ENCODE measurements at regions not wholly inside any gene's neighbourhood (a gene's known extent, or its start where the extent isn't known, plus 50 kb on each side); places are given as distances from the start of the nearest gene placed in this dataset.

GRCh38 chr3:148582126-148582525 lies 115.6 kb upstream of the AGTR1 start:
- H3K27me3 ChIP-seq, result no peaks in the 10 kb centered on the region
- no peak for DNase-seq
- TF ChIP-seq CTCF (IDR thresholded peaks at IDR 0.05; ENCODE audit: low read depth, low read length), result no peak
- H3K4me3 ChIP-seq (ENCODE audit: low read depth, low read length), result no peak overlapping the region
- no peaks in the 10 kb centered on the region for H3K36me3 ChIP-seq
- H3K9me3 ChIP-seq, result no peaks in the 10 kb centered on the region
- H3K4me1 ChIP-seq, result no peaks in the 10 kb centered on the region

- no peaks in the 10 kb centered on the region for H3K4me1 ChIP-seq
- no peaks in the 10 kb centered on the region for H3K9me3 ChIP-seq
- TF ChIP-seq CTCF (IDR thresholded peaks at IDR 0.05; ENCODE audit: low read depth, low read length), result no peak
- no peak for DNase-seq
- no peaks in the 10 kb centered on the region for H3K36me3 ChIP-seq
- no peaks in the 10 kb centered on the region for H3K27me3 ChIP-seq
- no peak overlapping the region for H3K4me3 ChIP-seq (ENCODE audit: low read depth, low read length)
These were observed 113.9 kb upstream of the AGTR1 start for GRCh38 chr3:148583793-148584192.

- TF ChIP-seq CTCF (IDR thresholded peaks at IDR 0.05; ENCODE audit: low read depth, low read length), result no peak
- H3K27me3 ChIP-seq, result no peaks in the 10 kb centered on the region
- DNase-seq, result no peak
- no peaks in the 10 kb centered on the region for H3K36me3 ChIP-seq
- no peaks in the 10 kb centered on the region for H3K4me1 ChIP-seq
- H3K9me3 ChIP-seq, result no peaks in the 10 kb centered on the region
- H3K4me3 ChIP-seq (ENCODE audit: low read depth, low read length), result no peak overlapping the region
These were observed 113.3 kb upstream of the AGTR1 start for GRCh38 chr3:148584438-148584837.

- no peaks in the 10 kb centered on the region for H3K27me3 ChIP-seq
- no peaks in the 10 kb centered on the region for H3K9me3 ChIP-seq
- H3K4me1 ChIP-seq, result no peaks in the 10 kb centered on the region
- no peak for DNase-seq
- no peaks in the 10 kb centered on the region for H3K36me3 ChIP-seq
- no peak overlapping the region for H3K4me3 ChIP-seq (ENCODE audit: low read depth, low read length)
- no peak for TF ChIP-seq CTCF (IDR thresholded peaks at IDR 0.05; ENCODE audit: low read depth, low read length)
These were observed 111.9 kb upstream of the AGTR1 start for GRCh38 chr3:148585671-148586379.

GRCh38 chr3:148588291-148588690 lies 109.4 kb upstream of the AGTR1 start:
- Histone ChIP-seq H3K27me3 (no peaks in the 10 kb centered on the region), H3K4me3 (ENCODE audit: low read depth, low read length) (no peak overlapping the region), H3K4me1 (no peaks in the 10 kb centered on the region), H3K9me3 (no peaks in the 10 kb centered on the region), H3K36me3 (no peaks in the 10 kb centered on the region)
- no peak for DNase-seq
- TF ChIP-seq CTCF (IDR thresholded peaks at IDR 0.05; ENCODE audit: low read depth, low read length), result no peak

GRCh38 chr3:148591525-148591924 lies 106.2 kb upstream of the AGTR1 start:
- TF ChIP-seq CTCF (IDR thresholded peaks at IDR 0.05; ENCODE audit: low read depth, low read length), result no peak
- H3K4me3 ChIP-seq (ENCODE audit: low read depth, low read length), result no peak overlapping the region
- H3K9me3 ChIP-seq, result no peaks in the 10 kb centered on the region
- H3K4me1 ChIP-seq, result no peaks in the 10 kb centered on the region
- no peaks in the 10 kb centered on the region for H3K27me3 ChIP-seq
- no peaks in the 10 kb centered on the region for H3K36me3 ChIP-seq
- no peak for DNase-seq
